GM18870 (cell line): ENCODE measurements at regions not wholly inside any gene's neighbourhood (a gene's known extent, or its start where the extent isn't known, plus 50 kb on each side); places are given as distances from the start of the nearest gene placed in this dataset.

Experiments
- ATAC-seq: cut with Tn5 transposase; IDR thresholded peaks from one replicate; pipeline ENCODE4 v1.9.1; 2021; ENCODE audit warnings: moderate library complexity; ENCODE audit not compliant: unreplicated experiment

DNA sequence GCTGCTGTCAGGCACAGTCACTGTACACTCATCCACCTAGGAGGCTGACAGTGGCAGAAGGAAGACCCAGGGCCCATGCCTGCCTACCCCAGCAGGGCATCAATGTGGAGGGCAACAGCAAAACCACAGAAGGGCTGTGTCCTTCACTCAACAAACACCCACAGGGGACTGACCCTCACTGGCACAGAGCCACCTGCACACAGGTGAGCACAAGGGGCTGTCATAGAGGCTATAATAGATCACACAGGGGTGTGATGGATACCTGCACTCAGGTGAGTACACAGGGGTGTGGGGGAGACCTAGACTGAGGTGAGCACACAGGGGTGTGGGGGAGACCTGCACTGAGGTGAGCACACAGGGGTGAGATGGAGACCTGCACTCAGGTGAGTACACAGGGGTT lies 132.8 kb upstream of the TCERG1L start:
- no peak for ATAC-seq

DNA sequence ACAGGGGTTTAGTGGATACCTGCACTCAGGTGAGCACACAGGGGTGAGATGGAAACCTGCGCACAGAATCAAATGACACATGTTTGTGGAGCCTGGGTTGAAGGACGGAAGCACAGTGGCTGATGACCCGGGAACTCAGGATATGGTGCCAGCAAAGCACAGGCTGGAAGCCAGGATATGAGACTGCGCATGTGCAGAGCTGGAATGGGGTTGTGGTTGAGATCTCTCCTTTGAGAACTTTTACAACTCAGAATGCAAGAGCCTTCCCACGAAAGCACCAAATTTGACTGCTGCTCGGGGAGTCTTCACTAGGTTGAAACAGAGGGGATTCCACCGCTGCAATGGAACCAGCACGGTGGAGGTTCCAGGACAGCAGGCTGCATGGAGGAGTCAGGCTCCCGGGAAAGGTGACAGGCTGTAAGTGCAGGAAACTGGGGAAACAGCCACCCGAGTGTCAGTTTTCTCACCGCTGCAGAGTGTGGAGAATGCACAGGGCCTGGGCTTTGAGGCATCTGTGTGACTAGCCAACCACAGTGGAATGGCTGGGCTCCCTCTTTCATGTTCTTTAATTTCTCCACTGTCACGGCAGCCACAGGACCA lies 133.4 kb upstream of the TCERG1L start:
- ATAC-seq, result no peak

DNA sequence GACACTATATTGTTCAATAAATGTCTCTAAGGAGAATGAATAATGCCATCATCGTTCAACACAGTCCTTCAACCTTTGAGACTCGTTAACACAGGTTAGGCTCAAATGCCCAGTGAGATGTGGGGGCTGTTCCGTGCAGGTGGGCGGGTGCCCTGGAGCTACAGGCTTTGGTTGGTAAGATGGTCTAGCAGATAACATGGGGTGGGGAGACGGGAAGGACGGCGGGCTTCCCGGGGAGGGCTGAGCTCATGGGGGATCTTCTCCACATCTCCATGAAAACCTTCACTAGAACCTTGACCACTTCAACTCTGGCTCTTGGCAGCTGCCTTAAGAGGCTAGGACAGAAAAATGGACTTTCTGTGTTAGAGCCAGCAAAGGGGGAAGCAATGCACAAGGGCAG lies 134.1 kb upstream of the TCERG1L start:
- ATAC-seq, result no peak

DNA sequence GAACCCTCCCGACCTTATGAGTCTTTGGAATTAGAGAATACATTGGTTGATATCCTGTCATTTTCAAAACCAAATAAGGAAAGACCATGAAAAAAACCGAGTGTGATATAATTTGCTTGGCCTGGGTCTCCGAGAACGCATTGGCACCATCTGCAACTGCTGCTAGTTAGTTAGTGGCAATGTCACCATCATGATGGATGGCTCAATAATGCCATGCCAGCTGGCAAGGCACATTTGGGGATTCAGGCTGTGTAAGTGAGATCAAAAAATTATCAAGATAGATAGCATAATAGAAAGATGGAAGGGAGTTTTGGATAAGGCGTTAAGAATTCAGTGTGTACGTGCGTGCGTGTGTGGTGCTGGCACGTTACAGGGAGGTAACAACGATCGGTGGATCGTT lies 134.7 kb upstream of the TCERG1L start:
- ATAC-seq, result no peak

DNA sequence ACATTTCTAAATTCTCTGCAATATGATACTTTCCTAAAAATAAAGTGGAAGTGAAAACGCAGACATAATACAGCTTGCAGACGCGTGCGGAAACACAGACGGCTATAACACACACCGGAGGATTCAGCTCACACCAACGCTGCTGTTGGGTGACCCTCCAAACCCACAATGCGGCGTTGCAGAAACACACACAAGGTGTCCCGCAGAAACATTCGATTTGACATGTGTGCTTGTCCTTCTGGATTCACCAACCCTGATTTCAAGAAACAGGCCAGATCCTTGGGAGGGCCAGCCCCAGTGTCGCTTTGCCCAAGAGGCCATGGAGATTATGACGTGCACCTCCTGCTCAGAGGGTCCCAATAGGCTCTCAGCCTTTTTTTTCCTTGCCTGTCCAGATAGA lies 136.7 kb upstream of the TCERG1L start:
- no peak for ATAC-seq

DNA sequence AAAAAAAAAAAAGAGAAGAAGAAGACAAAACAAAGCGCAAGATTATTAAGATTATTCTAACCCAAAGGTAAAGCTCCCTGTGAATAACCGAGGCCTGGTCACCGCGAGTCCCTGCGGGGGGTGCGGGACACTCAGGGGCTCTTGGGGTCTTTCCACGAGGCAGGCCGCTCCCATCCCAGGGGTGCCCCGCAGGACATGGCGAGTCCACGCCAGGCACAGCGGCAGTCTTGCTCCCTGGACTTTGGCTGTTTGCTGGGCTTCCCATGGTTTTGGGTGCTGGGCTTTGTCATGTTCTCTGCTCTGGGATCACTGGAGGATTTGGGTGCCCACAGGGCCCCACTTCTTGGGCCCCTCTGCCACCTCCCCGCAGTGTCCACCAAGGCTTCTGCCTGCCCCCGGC lies 137.4 kb upstream of the TCERG1L start:
- ATAC-seq, result no peak

DNA sequence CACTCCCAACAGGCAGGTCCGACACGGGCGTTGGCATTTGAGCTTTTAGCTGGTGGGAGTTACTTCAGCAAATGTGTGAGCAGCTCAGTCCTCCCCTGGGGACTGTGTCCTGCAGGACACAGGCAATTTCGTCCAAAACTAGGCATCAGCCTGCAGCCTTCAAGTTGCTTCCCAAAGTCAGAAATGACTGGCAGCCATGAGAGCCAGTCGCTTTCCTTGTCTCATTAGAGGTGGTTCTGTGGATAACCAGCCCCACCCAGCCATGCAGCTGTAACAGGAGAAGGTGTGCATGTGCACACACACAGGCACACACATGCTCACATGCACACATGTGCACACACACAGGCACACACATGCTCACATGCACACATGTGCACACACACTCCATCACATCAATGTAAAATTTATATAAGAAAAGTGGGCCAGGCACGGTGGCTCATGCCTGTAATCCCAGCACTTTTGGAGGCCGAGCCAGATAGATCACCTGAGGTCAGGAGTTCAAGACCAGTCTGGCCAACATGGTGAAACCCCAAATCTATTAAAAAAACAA lies 138.8 kb upstream of the TCERG1L start:
- ATAC-seq, result no peak

DNA sequence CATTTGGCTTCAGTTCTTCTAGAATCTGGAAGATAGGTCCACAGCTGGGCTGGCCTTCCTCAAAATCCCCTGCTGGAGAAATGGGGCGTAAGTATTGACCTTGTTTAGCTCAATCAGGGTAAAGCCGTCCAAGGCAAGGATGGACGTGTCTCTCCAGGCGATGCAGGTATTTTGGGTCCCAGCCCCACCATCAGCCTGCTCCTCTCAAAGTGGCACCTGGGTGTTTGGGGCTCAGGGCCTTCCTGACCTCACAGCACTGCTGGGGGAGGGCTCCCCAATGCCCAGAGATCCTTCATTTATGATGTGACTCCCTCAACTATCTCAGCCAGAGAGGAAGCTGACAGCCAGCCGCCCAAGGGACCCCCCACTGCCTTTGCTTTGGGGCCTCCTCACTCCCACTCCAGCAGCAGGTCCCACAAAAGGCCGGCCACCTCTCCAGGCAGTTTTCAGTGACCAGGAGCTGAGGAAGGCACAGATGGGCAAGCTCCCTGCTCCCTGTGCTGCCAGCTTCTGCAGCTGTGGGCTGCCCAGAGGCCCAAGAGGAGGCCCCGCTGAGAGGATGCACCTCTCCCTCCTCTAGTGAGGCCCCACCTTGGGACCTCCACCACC lies 140.0 kb upstream of the TCERG1L start:
- ATAC-seq, result no peak

DNA sequence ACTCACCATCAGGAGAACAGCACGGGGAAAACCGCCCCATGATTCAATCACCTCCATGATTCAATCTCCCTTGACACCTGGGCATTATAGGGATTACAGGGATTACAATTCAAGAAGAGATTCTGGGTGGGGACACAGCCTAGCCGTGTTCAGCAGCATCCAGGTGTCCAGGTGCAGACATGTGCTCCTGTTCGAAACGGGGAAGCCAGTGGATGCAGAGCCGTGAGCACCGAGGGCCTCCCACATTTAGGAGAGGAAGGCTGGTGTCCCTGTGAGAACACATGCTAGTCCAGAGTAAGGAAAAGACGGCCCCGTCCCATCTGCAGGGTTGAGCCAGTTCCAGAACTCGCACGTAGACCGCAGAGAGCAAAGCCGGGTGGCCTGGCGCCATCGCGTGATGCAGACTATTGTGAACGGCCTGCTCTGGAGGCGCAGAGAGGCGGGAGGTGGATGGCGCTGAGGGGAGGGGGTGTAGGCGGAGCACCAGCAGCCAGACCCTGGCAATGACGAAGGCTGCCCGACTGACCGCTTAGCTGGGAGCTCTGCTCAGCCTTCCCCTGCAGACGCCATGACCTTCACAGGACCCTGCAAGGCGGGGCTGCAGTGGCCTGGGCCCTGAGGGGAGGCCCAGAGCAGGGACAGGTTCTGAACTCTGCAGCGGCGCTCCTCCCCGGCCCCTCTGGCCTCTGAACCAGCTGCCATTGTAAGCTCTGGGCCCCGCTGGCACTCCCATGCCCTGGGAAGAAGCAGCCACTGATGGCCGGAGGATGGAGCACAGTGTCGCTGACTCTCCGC lies 141.6 kb upstream of the TCERG1L start:
- ATAC-seq, result no peak

DNA sequence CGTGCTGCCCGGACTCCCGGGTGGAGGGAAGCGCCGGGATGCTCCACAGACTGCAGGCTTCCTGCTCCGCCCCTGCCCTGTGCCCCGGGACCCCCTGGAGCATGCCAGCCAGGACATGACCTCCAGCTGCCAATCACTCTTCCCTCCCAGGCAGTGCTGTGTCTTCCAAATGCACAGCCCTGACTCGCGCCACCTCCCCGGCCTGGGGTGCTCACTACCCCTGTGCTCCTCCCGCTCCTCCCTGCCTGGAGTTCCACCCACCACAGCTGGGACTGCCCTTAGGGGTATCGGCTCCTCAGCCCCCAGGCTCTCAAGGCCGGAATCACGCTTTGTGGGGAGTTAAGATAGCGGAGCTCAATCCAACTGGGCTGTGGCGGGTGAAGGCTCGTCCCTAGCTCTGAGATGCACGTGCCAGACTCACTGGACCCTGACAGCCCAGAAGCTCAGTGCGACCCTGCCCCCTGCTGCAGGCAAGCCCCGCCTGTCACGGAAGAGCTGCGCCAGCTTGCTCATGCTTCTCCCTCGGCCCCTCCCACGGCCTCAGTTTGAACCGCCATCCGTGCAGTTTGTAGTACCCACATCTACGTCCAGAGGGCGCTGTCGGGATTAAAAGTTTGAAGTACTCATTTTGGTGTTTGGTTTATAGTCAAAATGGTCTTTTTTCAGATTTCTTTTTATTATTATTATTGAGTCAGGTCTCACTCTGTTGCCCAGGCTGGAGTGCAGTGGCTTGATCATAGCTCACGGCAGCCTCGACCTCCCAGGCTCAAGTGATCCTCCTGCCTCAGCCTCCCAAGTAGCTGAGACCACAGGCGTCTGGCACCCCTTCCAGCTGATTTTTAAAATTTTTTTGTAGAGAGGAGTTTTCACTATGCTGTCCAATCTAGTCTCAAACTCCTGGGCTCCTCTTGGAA lies 142.5 kb upstream of the TCERG1L start:
- no peak for ATAC-seq

DNA sequence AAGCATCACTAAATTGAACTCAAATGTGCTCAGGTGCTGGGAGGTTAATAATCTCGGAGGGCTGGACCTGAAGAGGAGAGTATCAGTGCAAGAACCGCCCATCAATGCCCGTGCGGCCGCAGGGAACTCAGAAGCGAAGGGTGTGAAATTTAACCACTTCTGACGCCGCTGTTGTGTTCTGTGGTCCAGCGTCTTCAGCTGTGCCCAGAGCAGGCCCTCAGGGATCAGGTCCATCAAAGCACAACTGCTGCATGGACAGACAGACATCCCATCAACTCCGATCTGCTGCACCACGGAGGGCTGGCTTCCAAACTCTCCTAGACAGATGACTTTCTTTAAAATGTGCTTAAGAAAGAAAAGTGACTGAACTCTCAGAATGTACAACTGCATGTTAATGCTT lies 144.9 kb upstream of the TCERG1L start:
- ATAC-seq, result no peak

DNA sequence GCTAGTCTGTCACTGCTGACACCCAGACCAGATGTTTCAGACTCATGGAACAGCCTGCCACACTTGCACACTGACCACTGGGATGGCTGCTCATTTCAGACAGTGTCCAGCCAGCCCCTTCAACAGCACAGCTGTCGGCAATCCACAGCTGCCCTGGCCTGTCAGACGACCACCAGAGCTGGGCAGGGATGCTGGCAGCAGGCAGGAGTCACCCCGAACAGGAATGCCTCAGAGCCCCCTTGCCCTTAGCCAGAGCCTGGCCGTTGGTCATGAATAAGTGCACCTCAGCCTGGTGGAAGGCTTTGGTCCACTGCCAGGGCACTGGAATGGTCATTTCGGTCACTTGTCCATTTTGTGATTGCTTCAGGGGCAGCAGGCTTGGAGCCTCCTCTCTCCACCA lies 149.6 kb upstream of the TCERG1L start:
- no peak for ATAC-seq

DNA sequence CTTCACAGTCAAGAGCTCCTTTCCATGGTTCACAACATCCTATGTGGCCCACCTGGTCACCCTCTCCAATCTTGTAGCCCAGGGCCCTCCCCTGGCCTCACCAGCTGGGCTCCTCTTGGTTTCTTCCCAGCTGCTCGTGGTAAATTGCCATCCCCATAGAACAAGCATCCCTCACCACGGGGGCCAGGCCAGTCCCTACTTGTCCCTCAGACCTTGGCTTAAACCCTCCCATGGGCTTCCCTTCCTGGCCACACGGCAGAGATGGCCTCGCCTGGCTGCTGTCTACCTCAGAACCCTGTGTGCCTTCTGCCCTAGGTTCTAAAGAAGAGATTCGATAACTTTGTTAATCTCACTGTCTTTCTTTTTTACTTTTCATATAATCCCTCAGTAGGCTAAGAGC lies 153.3 kb upstream of the TCERG1L start:
- no peak for ATAC-seq

DNA sequence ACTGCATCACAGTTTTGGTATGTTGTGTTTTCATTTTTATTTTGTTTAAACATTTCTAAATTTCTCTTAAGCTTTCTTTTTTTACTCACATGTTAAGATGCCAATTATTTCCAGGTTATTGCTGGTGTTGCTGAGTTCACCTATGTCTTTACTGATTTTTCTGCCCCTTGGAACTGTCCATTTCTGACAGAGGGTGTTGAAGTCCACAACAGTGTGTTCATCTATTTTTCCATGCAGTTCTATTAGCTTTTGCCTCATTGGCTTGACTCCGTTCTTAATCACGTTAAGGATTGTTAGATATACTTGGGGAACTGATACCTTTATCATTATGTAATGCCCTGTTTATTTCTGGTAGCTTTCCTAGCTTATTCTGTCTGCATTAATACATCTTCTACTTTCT lies 158.0 kb upstream of the TCERG1L start:
- ATAC-seq, result no peak

DNA sequence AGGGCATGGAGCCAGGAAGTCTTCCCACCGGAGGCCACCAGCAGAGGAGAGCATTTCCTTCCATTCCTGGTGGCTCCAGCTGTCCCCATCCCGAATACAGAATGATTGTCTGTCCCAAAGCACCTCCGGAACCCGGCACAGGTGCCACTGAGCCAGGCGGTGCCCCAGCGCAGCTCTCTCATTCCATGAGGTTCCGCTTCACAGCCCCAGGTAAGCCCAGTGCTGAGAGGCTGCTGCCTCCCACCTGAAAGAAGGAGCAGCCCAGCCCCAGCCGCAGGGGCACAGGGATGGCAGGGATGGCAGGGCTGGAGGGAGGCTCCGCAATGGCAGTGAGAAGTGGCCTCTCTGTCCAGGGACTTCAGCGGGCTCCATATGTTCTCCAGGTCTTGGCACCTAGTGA lies 162.1 kb upstream of the TCERG1L start:
- no peak for ATAC-seq

DNA sequence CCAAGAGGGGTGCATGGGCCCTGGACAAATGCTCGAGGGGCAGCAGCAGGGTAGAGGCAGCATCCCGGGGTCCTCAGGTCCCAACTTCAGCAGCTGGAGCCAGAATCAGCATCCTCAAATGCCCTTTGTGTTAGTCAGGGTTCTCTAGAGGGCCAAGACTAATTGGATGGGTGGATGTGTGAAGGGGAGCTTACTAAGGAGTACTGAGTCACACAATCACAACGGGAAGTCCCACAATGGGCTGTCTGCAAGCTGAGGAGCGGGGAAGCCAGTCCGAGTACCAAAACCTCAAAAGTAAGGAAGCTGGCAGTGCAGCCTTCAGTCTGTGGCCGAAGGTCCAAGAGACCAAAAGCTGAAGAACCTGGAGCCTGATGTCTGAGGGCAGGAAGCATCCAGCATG lies 162.9 kb upstream of the TCERG1L start:
- no peak for ATAC-seq

DNA sequence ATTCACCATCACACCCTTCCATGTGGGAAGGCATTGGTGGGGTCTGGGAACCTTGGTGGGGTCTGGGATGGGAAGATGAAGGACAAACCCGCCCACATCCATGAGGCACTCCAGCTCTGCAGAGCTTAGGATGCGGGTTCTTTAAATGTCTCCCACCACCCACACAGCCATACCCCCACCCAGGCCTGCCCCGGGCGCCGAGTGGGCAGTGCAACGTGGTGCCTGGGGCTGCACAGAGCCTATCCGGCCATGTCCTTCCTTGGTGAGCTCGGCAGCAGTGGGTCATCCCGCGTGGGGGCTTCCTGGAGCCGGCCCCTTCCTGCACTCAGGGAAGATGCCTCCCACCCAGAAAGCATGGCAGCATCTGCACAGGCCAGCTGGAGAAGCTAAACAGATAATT lies 163.5 kb upstream of the TCERG1L start:
- ATAC-seq, result no peak

DNA sequence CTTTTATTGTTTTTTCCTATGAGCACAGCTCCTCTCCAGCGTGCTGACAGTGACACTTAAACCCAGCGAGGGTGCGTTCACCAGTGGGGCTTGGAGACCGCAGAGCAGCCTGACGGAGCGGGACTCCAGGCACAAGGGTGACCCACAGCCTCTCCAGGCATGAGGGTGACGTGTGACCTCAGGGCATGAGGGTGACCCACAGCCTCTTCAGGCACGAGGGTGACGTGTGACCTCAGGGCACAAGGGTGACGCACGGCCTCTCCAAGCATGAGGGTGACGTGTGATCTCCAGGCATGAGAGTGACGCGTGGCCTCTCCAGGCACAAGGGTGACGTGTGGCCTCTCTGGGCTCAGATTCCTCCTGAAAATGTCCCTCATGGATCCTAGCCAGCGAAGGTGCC lies 164.3 kb upstream of the TCERG1L start:
- no peak for ATAC-seq

DNA sequence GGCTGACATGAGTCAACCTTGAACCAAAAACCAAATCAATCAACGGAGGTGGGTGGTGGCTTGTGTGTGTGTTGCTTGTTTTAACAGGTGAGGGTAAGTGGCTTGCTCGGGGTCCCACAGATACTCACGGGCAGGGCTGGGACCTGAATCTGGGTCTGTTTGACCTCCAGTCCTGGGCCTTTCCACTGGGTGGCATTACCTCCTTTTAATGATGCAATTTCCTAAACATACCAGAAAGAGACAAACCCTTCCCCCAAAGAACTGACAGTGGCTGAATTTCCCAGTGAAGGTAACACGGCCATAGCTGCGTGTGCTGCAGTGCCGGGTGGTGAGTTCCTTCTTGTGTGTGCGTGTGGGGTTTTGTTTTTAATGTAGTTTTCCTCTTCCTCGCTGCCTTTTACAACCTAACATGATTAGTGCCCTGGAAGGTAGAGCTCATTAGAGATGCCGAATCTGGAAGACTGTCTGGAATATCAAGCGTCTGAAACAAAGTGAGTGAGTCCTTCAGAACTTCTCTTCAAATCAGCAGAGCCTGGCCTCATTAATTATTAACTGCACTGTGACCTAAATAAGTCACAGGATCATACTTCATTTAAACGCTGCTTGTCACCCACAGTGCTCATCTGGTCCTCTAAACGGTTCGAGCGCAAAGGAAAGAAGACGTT lies 166.1 kb upstream of the TCERG1L start:
- no peak for ATAC-seq

DNA sequence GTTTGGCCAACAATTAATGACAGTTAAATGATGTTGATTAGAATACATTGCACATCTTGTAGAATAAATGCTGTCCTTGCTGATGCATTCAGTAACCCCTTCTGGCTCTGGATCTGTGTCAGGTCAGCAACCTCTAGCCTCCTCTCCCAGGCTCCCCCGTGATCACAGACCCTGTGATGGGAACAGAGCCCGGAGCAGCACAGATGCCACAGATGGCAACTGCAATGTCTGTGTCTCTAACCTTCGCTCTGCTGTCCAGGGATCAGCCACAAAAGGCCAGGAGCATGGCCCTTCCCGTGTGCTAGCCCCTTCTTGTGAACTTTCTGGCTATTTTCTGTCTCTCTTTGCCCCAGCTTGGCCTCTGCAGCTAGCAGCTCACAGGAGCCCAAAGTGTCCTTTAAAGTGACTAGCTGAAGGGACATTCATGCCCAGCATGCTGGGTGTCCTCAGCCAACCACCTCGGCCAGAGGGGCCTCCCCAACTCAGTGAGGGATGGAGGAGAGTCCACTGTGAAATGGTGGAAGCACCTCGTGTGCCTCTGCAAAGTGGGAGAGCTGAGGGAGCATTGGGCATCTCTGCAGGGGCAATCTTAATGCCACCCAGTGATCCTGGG lies 167.0 kb upstream of the TCERG1L start:
- ATAC-seq, result no peak
